GM12891 (cell line): ENCODE measurements at regions not wholly inside any gene's neighbourhood (a gene's known extent, or its start where the extent isn't known, plus 50 kb on each side); places are given as distances from the start of the nearest gene placed in this dataset.
"Not testable (repeated sequence)": the region's sequence is repeated elsewhere in the genome, so short reads cannot be mapped to it uniquely, and the experiment has no call there.

Experiments
- DNase-seq: peaks from one replicate; pipeline ENCODE4 v3.0.0; 2011; ENCODE audit warnings: low spot score; ENCODE audit not compliant: insufficient read length
- FAIRE-seq: peaks from 2 replicates; lab custom pipeline; 2011; peaks lifted over from hg19 to GRCh38; lab: Jason Lieb, UNC
- PAX5 ChIP-seq: IDR thresholded peaks from 2 replicates; pipeline ENCODE4 v1.6.1; 2011; ENCODE audit warnings: low read length, moderate library complexity, mild to moderate bottlenecking; ENCODE audit not compliant: insufficient read depth, severe bottlenecking
- POLR2A ChIP-seq: IDR thresholded peaks from 2 replicates; pipeline ENCODE4 v1.6.1; 2011; ENCODE audit warnings: low read depth, low read length, control low read depth
- POLR2AphosphoS5 ChIP-seq: IDR thresholded peaks from 2 replicates; pipeline ENCODE4 v1.6.1; 2011; ENCODE audit warnings: low read depth, low read length, control low read depth
- POU2F2 ChIP-seq: IDR thresholded peaks from 2 replicates; pipeline ENCODE4 v1.6.1; 2011; ENCODE audit warnings: low read depth, mild to moderate bottlenecking, control low read depth, low read length, moderate library complexity
- SPI1 ChIP-seq: IDR thresholded peaks from 2 replicates; pipeline ENCODE4 v1.6.1; 2011; ENCODE audit warnings: low read depth, low read length, control low read depth
- TAF1 ChIP-seq: IDR thresholded peaks from 2 replicates; pipeline ENCODE4 v1.6.1; 2011; ENCODE audit warnings: low read depth, low read length, control low read depth

GRCh38 chrX:1118572-1119199 lies 93.8 kb downstream of the CRLF2 start:
- FAIRE-seq (no peak), DNase-seq (no peak)
- TF ChIP-seq POLR2AphosphoS5 (no peak), POLR2A (no peak), PAX5 (no peak), SPI1 (no peak), TAF1 (no peak), POU2F2 (no peak)

- DNase-seq, FAIRE-seq: not testable (repeated sequence)
These were observed 97.0 kb downstream of the CRLF2 start for GRCh38 chrX:1115411-1115810.

- FAIRE-seq (no peak), DNase-seq (no peak)
- TF ChIP-seq PAX5 (no peak), SPI1 (no peak), POU2F2 (no peak), POLR2AphosphoS5 (no peak), POLR2A (no peak), TAF1 (no peak)
These were observed 100.1 kb downstream of the CRLF2 start for GRCh38 chrX:1112321-1112720.

DNA sequence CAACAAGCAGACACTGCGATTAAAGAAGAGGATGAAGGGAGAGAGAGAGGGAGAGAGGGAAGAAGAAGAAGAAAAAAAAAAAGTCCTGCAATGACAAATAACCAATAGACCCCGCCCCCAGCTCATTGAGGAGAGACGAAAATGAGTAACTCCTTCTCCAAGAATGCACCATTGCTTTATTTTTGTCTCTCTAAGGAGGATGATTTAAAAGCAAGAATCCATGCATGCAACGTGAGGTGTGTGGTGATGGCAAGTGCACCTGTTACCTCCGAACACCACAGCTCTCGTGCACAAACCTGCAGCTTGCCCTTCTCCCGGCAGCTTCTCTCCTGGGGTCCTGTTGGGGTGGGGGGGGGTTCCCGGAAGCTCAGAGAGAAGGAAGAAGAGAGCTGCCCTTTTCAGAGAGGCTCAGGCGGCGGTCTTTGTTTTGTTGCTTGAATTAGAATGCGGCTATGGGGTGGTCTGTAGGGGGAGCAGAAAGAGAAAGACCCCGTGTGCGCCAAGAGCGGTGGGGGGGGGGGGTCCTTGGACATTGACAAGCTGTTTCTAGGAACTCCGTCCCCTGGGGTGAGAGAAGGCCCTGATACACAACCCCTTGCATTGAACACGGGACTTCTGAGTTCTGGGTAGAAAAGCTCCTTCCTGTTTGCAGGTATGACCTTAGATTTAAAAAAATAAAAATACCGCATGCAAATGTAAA lies 100.7 kb downstream of the CRLF2 start:
- no peak for FAIRE-seq
- no peak for DNase-seq
- TF ChIP-seq POU2F2 (no peak), POLR2AphosphoS5 (no peak), SPI1 (no peak), PAX5 (no peak), POLR2A (no peak), TAF1 (no peak)

GRCh38 chrX:1109580-1110119 lies 102.8 kb downstream of the CRLF2 start:
- no peak for FAIRE-seq
- TF ChIP-seq PAX5 (no peak), POU2F2 (no peak), SPI1 (no peak), TAF1 (no peak)

DNA sequence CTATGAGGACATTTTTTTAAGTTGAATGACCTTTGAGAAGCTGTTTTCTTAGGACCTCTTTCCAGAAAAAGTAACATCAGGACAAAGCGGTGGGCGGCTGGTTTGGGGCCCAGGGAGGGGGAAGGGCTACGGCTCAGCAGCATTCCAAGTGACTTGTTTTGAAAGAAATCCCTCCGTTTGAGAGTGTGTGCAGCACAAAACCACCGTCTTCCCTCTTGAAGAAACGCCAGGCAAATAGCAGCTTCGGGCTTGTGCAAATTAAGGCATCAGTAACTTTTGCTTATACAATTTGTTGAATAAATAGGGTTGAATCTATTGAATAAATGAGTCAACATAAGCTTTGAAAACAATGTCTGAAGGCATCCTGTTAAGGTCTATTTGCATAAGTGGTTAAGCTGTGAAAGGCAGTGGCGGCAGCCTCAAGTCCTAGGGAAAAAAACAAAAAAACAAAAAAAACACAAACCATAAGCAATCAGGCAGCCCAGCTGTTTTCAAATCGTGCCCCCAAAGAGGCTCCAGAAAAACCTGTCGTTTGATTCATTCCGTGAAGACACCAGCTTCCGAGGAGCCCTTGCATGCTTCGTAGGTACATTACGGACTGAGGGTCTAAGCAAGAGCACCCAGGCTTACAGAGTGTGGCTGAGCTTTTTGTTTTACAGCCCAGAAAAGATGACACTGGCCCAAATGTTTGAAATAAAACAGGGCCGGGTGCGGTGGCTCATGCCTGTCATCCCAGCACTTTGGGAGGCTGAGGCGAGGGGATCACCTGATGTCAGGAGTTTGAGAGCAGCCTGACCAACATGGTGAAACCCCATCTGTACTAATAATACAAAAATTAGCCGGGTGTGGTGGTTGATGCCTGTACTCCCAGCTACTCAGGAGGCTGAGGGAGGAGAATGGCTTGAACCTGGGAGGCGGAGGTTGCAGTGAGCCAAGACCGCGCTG lies 103.7 kb downstream of the CRLF2 start:
- FAIRE-seq (no peak), DNase-seq (no peak)
- TF ChIP-seq POLR2AphosphoS5, result no peak

More at GRCh38 chrX:1109580-1110119, 102.8 kb downstream of the CRLF2 start:
- DNase-seq, result no peak

DNA sequence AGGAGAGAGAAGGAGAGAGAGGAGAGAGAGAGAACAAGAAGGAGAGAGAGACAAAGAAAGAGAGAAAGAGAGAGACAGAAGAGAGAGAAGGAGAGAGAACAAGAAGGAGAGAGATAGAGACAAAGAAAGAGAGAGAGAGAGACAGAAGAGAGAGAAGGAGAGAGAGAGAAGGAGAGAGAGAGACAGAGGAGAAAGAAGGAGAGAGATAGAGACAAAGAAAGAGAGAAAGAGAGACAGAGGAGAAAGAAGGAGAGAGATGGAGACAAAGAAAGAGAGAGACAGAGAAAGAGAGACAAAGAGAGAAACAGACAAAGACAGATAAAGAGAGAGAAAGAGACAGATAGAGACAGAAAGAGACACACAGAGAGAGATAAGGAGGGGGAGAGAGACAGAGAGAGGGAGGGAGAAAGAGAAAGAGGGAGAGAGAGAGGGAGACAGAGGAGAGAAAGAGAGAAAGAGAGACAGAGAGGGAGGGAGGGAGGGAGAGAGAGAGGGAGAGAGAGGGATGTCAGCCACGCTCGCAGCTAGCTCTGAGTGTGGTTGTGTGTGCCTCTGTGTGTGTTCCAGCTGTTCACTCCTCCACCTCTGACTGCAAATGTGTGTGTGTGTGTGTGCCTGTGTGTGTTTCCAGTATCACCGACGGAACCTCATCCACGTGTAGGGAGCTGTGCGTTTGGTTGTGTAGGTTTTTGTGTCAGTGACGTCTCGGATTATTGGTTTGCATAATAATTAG lies 105.8 kb downstream of the CRLF2 start:
- no peak for TF ChIP-seq PAX5
- TF ChIP-seq SPI1, result no peak
- TF ChIP-seq POLR2AphosphoS5, result no peak
- TF ChIP-seq TAF1, result no peak
- TF ChIP-seq POLR2A, result no peak
- no peak for FAIRE-seq
- no peak for DNase-seq

DNA sequence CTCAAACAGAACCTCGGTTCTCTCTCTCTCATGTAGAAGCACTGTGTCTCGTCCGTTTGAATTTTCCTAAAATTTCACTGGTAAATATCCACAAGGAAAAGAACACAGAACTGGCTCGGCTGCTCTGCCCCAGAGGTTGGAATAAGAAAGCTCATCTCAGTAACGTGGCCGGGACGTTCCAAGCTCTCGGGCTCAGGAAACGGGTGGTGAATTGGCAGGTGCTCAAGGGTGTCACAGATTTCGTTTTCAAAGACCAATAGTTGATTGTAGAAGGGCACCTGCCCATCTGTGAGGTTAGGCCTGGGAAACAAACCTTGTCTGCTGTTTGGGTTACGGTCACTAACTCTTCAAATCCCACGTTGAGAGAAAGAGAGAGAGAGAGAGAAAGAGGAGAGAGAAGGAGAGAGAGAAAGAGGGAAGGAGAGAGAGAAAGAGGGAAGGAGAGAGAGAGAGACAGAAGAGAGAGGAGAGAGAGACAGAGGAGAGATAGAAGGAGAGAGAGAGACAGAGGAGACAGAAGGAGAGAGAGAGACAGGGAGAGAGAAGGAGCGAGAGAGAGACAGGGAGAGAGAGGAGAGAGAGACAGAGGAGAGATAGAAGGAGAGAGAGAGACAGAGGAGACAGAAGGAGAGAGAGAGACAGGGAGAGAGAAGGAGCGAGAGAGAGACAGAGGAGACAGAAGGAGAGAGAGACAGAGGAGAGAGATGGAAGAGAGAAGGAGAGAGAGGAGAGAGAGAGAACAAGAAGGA lies 106.6 kb downstream of the CRLF2 start:
- TF ChIP-seq POU2F2 (no peak), POLR2A (no peak), SPI1 (no peak), TAF1 (no peak), POLR2AphosphoS5 (no peak), PAX5 (no peak)
- FAIRE-seq (no peak), DNase-seq (no peak)

- not testable (repeated sequence) for DNase-seq, FAIRE-seq
These were observed 107.4 kb downstream of the CRLF2 start for GRCh38 chrX:1105031-1105430.
